Right lobe of liver (tissue), 6 donors: ENCODE measurements at regions not wholly inside any gene's neighbourhood (a gene's known extent, or its start where the extent isn't known, plus 50 kb on each side); places are given as distances from the start of the nearest gene placed in this dataset.
"Not testable (repeated sequence)": the region's sequence is repeated elsewhere in the genome, so short reads cannot be mapped to it uniquely, and the experiment has no call there.

Experiments
- ATAC-seq, 4 donors: fragments of 200-7000 bp; cut with Tn5 transposase; one replicate each; pipeline ENCODE4 v1.9.1; 2020; ENCODE audit warnings: mild to moderate bottlenecking in 4 of 4, moderate library complexity in 4 of 4
- DNase-seq, 3 donors: peaks; one replicate each; pipeline ENCODE4 v3.0.0-alpha.2; 2020
- H3K27ac ChIP-seq, 3 donors: fragments of 200-600 bp; one replicate each; pipeline ENCODE4 v1.8.0; 2022
- H3K27me3 ChIP-seq, 2 donors: fragments of 200-600 bp; one replicate each; pipeline ENCODE4 v1.8.0; 2022
- H3K36me3 ChIP-seq, 4 donors: fragments of 200-600 bp; sonication (generic) in 1 of 4; one replicate each; pipeline versions ENCODE4 v1.5.1 to v1.8.0; 2017 to 2022; ENCODE audit warnings: control low read depth in 1 of 4
- H3K4me1 ChIP-seq, 4 donors: fragments of 200-600 bp; sonication (generic) in 1 of 4; one replicate each; pipeline versions ENCODE4 v1.5.1 to v1.8.0; 2017 to 2022; ENCODE audit warnings: control low read depth in 1 of 4
- H3K4me3 ChIP-seq, 3 donors: fragments of 200-600 bp; one replicate each; pipeline ENCODE4 v1.8.0; 2022
- H3K9me3 ChIP-seq, 4 donors: fragments of 200-600 bp; sonication (generic) in 1 of 4; one replicate each; pipeline versions ENCODE4 v1.5.1 to v1.8.0; 2017 to 2022; ENCODE audit warnings: control low read depth in 1 of 4
- WGBS: methylation state at CpG from one replicate; pipeline ENCODE4 v1.1.6; 2018; ENCODE audit warnings: low coverage, low lambda C conversion rate; ENCODE audit not compliant: insufficient coverage; ENCODE audit errors: missing lambda C conversion rate; 5-methylcytosine and 5-hydroxymethylcytosine counted together
- intact Hi-C, 2 donors: fragments of 100-400 bp; cut with DNase I; formaldehyde crosslinking; loops; one replicate each; pipeline versions ENCODE4 v1.11.2 to v1.14.1; 2022
- donor health status: DM: no; HTN: yes; CAD: no.
- donor health status: DM: no; HTN: no; CAD: no.
- donor health status: DM: no; HTN: no; CAD: no.
- donor health status: DM: no; HTN: yes; CAD: no.
- donor health status: DM: no; HTN: yes; CAD: no.

- not testable (repeated sequence) for H3K4me3 ChIP-seq
These were observed 131.9 kb downstream of the CWH43 start for GRCh38 chr4:49117951-49118350.

GRCh38 chr4:49118379-49119212, 132.5 kb downstream of the CWH43 start:
- intact Hi-C loops, H3K9me3 ChIP-seq, H3K36me3 ChIP-seq, DNase-seq, H3K27ac ChIP-seq, H3K4me1 ChIP-seq, H3K4me3 ChIP-seq, H3K27me3 ChIP-seq: not testable (repeated sequence)
- WGBS: 34% methylated on average over 16 of the region's 16 CpGs
- peak; percentile 71 to 74 (median 72) for ATAC-seq

More at GRCh38 chr4:49117951-49118350, 131.9 kb downstream of the CWH43 start:
- H3K9me3 ChIP-seq, DNase-seq, ATAC-seq, H3K4me1 ChIP-seq, intact Hi-C loops, H3K36me3 ChIP-seq, H3K27ac ChIP-seq, H3K27me3 ChIP-seq: not testable (repeated sequence)
- WGBS: 54% methylated on average over 7 of the region's 7 CpGs

GRCh38 chr4:49119345-49119744, 133.3 kb downstream of the CWH43 start:
- H3K4me1 ChIP-seq, intact Hi-C loops, H3K27me3 ChIP-seq, H3K4me3 ChIP-seq, H3K9me3 ChIP-seq, H3K36me3 ChIP-seq, H3K27ac ChIP-seq, DNase-seq: not testable (repeated sequence)
- 28% methylated on average over 8 of the region's 8 CpGs for WGBS
- ATAC-seq: peak; percentile 10 to 20 (median 15)

- H3K4me3 ChIP-seq, intact Hi-C loops, H3K4me1 ChIP-seq, H3K27me3 ChIP-seq, H3K27ac ChIP-seq, H3K36me3 ChIP-seq, DNase-seq, H3K9me3 ChIP-seq: not testable (repeated sequence)
- ATAC-seq: peak; percentile 10 to 27 (median 16)
- 29% methylated on average over 15 of the region's 15 CpGs for WGBS
These were observed 134.1 kb downstream of the CWH43 start for GRCh38 chr4:49120042-49120779.

GRCh38 chr4:49120804-49121203, 134.7 kb downstream of the CWH43 start:
- 44% methylated on average over 10 of the region's 10 CpGs for WGBS

GRCh38 chr4:49126443-49126842, 140.4 kb downstream of the CWH43 start:
- 63% methylated on average over 9 of the region's 9 CpGs for WGBS
- H3K9me3 ChIP-seq, H3K36me3 ChIP-seq, intact Hi-C loops, H3K27me3 ChIP-seq, H3K27ac ChIP-seq, H3K4me1 ChIP-seq, H3K4me3 ChIP-seq, DNase-seq: not testable (repeated sequence)
- peak in 1 of 4 donors; percentile 46 for ATAC-seq

More at GRCh38 chr4:49120804-49121203, 134.7 kb downstream of the CWH43 start:
- H3K36me3 ChIP-seq, H3K27ac ChIP-seq, H3K4me1 ChIP-seq, intact Hi-C loops, H3K9me3 ChIP-seq, H3K4me3 ChIP-seq, H3K27me3 ChIP-seq, DNase-seq: not testable (repeated sequence)
- ATAC-seq: peak; percentile 50 to 81 (median 66)

GRCh38 chr4:49126858-49127257, 140.8 kb downstream of the CWH43 start:
- H3K27me3 ChIP-seq, H3K27ac ChIP-seq, H3K36me3 ChIP-seq, H3K4me3 ChIP-seq, DNase-seq, intact Hi-C loops, H3K9me3 ChIP-seq, H3K4me1 ChIP-seq: not testable (repeated sequence)
- 20% methylated on average over 1 of the region's 5 CpGs for WGBS
- ATAC-seq: peak in 2 of 4 donors; percentile 27 to 58

GRCh38 chr4:49129385-49129784, 143.3 kb downstream of the CWH43 start:
- WGBS: no CpG with 5 or more reads among the region's 5 CpGs
- not testable (repeated sequence) for H3K4me1 ChIP-seq, ATAC-seq

GRCh38 chr4:49129870-49130269, 143.8 kb downstream of the CWH43 start:
- ATAC-seq: peak in 2 of 4 donors; percentile 36 to 49
- H3K27ac ChIP-seq, H3K27me3 ChIP-seq, intact Hi-C loops, H3K36me3 ChIP-seq, H3K4me1 ChIP-seq, H3K9me3 ChIP-seq, H3K4me3 ChIP-seq, DNase-seq: not testable (repeated sequence)
- WGBS: 33% methylated on average over 8 of the region's 8 CpGs

More at GRCh38 chr4:49129385-49129784, 143.3 kb downstream of the CWH43 start:
- H3K36me3 ChIP-seq, H3K27ac ChIP-seq, DNase-seq, H3K4me3 ChIP-seq, intact Hi-C loops, H3K27me3 ChIP-seq, H3K9me3 ChIP-seq: not testable (repeated sequence)

- H3K27ac ChIP-seq, DNase-seq, H3K9me3 ChIP-seq, H3K27me3 ChIP-seq, intact Hi-C loops, H3K4me3 ChIP-seq, H3K4me1 ChIP-seq, H3K36me3 ChIP-seq: not testable (repeated sequence)
- ATAC-seq: peak in 2 of 4 donors; percentile 33 to 39
- WGBS: 10% methylated on average over 4 of the region's 7 CpGs
These were observed 144.6 kb downstream of the CWH43 start for GRCh38 chr4:49130724-49131123.

GRCh38 chr4:49137043-49137442, 151.0 kb downstream of the CWH43 start:
- ATAC-seq: peak; percentile 65 to 79 (median 76)
- H3K9me3 ChIP-seq, DNase-seq, H3K27me3 ChIP-seq, H3K27ac ChIP-seq, intact Hi-C loops, H3K4me3 ChIP-seq, H3K4me1 ChIP-seq, H3K36me3 ChIP-seq: not testable (repeated sequence)
- WGBS: 23% methylated on average over 9 of the region's 10 CpGs
